ENCODE measurements at regions not wholly inside any gene's neighbourhood (a gene's known extent, or its start where the extent isn't known, plus 50 kb on each side); places are given as distances from the start of the nearest gene placed in this dataset.
"Not testable (repeated sequence)": the region's sequence is repeated elsewhere in the genome, so short reads cannot be mapped to it uniquely, and the experiment has no call there.

DNA sequence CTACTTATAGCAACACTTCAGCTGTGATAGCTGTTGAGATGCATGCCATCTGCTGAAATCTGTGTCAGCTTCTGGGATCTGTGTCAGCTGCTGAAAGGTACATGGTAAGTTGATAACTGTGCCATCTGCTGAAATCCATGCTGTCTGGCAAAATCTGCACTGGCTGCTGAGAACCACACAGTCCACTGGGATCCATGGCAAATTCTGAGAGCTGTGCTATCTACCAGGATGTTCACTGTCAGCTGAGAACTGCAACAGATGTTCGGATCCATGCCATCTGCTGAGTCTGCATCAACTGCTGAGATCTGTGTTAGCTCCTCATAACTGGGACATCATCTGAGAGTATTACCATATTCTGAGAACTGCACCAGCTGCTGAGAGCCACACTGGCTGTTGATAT is 430.5 kb upstream of the POU3F4 start:
- no peak overlapping the region for H3K27ac ChIP-seq
- TF ChIP-seq, protein P1, sequence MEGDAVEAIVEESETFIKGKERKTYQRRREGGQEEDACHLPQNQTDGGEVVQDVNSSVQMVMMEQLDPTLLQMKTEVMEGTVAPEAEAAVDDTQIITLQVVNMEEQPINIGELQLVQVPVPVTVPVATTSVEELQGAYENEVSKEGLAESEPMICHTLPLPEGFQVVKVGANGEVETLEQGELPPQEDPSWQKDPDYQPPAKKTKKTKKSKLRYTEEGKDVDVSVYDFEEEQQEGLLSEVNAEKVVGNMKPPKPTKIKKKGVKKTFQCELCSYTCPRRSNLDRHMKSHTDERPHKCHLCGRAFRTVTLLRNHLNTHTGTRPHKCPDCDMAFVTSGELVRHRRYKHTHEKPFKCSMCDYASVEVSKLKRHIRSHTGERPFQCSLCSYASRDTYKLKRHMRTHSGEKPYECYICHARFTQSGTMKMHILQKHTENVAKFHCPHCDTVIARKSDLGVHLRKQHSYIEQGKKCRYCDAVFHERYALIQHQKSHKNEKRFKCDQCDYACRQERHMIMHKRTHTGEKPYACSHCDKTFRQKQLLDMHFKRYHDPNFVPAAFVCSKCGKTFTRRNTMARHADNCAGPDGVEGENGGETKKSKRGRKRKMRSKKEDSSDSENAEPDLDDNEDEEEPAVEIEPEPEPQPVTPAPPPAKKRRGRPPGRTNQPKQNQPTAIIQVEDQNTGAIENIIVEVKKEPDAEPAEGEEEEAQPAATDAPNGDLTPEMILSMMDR (conservative IDR thresholded peaks at IDR 0.05; ENCODE audit: low read depth) = no peak
- DNase-seq (ENCODE audit: low spot score) = no peak
- ChIA-PET POLR2A (ENCODE audit: low non-redundant PET) (no interaction called here), CTCF (no interaction called here)

DNA sequence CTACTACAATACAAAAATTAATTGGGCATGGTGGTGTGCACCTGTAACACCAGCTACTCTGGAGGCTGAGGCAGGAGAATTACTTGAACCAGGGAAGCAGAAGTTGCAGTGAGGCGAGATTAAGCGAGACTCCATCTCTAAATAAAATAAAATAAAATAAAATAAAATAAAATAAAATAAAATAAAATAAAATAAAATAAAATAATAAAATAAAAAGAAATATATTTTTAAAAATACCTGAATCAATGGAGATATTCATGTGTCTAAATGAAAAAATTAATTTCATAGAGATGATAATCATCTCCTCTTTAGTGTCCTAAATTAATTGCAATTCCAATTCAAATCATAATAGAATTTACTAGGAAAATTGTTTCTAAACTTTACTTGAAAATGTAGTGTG is 406.1 kb upstream of the POU3F4 start:
- H3K27ac ChIP-seq = no peak overlapping the region
- TF ChIP-seq, protein P1 (conservative IDR thresholded peaks at IDR 0.05; ENCODE audit: low read depth) = no peak
- DNase-seq (ENCODE audit: low spot score) = no peak
- ChIA-PET CTCF (no interaction called here), POLR2A (ENCODE audit: low non-redundant PET) (no interaction called here)

DNA sequence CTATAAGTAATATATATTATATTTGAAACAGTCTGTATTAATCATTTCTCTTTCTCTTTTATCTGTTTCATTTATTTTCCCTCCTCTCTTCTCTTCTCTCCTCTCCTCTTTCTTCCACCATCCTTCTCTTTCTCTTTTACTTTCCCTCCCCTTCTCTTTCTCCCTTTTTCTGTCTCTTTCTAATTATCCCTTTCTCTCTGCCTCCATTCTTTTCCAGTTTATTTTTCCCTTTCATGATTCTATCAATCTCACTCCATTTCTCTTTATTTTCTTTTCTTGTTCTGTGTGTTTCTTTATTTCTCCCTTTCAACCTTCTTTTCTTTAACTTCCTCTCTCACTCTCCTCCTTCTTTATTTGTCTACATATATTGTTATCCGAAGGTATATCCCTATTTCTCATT is 399.8 kb upstream of the POU3F4 start:
- CTCF ChIA-PET = interaction anchor here (0.6 kb wide), 1 partner anchor 299 kb away, joined by 3 read pairs; no protein-coding TSS in a partner anchor
- H3K27ac ChIP-seq = no peak overlapping the region
- DNase-seq (ENCODE audit: low spot score) = no peak
- TF ChIP-seq, protein P1 (conservative IDR thresholded peaks at IDR 0.05; ENCODE audit: low read depth) = no peak
- POLR2A ChIA-PET (ENCODE audit: low non-redundant PET) = no interaction called here

DNA sequence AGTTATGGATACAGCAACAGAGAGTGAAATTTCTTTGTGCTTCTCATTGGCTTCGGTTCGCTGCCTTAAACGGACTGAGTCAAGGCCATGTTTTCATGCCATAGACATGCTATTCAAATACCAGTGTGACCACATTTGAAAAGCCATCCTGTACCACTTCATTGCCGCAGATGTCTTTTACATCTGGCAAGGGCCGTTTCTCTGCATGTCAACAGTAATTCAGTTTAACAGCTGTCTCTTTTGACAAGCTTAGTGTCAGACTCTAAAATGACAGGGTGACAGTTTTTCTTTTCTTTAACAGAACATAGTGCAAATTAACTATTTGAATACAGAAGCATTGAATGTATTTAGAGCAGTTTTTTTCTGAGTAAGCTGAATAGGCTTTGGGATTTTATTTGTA is 362.2 kb upstream of the POU3F4 start:
- TF ChIP-seq, protein P1 (conservative IDR thresholded peaks at IDR 0.05; ENCODE audit: low read depth) = no peak
- POLR2A ChIA-PET (ENCODE audit: low non-redundant PET) = no interaction called here
- no peak overlapping the region for H3K27ac ChIP-seq
- DNase-seq (ENCODE audit: low spot score) = no peak
- CTCF ChIA-PET = no interaction called here

DNA sequence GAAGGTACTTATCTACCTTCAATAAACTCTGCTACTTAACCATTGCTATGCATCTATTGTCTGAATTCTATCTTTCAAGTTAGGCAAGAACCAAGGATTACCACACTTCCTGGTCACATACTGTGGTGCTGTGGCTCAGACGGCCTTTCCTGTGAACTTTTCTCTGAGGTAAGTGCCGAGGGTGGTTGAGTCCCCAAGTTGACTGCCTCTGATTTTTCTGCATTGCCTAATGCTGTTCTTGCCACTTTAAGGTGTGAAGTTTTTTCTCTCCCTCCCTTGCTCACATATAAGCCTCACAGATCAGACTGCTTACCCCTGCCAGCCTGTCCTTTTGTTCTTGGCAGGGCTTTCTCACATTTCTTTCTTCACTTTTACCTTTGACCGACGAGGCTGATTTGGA is 348.0 kb upstream of the POU3F4 start:
- no peak overlapping the region for H3K27ac ChIP-seq
- DNase-seq (ENCODE audit: low spot score) = no peak
- TF ChIP-seq, protein P1 (conservative IDR thresholded peaks at IDR 0.05; ENCODE audit: low read depth) = no peak
- POLR2A ChIA-PET (ENCODE audit: low non-redundant PET) = no interaction called here
- CTCF ChIA-PET = no interaction called here

DNA sequence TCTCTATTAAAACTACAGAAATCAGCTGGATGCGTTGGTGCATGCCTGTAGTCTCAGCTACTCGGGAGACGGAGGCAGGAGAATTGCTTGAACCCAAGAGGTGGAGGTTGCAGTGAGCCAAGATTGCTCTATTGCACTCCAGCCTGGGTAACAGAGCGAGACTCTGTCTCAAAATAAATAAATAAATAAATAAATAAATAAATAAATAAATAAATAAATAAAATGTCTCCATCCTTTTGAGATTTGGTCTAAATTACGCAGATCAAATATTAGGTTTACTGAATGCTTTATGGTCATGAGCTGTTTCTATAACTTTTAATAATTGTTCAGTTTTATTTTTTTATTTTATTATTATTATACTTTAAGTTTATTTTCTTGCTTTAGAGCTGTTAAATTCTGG is 344.0 kb upstream of the POU3F4 start:
- DNase-seq (ENCODE audit: low spot score); H3K27ac ChIP-seq; POLR2A ChIA-PET (ENCODE audit: low non-redundant PET); CTCF ChIA-PET: not testable (repeated sequence)

DNA sequence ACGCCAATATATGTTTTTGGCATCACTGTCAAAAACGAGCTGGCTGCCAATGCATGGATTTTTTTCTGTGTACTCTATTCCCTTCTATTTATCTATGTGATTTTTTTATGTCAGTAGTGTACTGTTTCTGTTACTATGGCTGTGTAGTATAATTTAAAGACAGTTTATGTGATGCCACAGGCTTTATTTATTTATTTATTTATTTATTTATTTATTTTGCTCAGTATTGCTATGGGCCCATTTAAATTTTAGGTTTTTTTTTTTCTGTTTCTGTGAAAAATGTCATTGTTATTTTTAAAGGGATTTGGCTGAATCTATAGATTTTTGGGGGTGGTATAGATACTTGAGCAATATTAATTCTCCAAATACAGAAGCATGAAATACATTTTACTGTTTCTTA is 338.4 kb upstream of the POU3F4 start:
- DNase-seq (ENCODE audit: low spot score) = no peak
- TF ChIP-seq, protein P1 (conservative IDR thresholded peaks at IDR 0.05; ENCODE audit: low read depth) = no peak
- CTCF ChIA-PET = no interaction called here
- POLR2A ChIA-PET (ENCODE audit: low non-redundant PET) = no interaction called here
- no peak overlapping the region for H3K27ac ChIP-seq

Data from RWPE1 (cell line).